Fibroblast of lung (primary cell): ENCODE measurements at regions not wholly inside any gene's neighbourhood (a gene's known extent, or its start where the extent isn't known, plus 50 kb on each side); places are given as distances from the start of the nearest gene placed in this dataset.

Experiments used
- DNase-seq, 2 donors: peaks; one replicate each; pipeline versions ENCODE4 v3.0.0 to v3.0.0-alpha.2; 2010; ENCODE audit warnings: low read depth in 2 of 2
- H2AFZ ChIP-seq: 2 replicates; pipeline ENCODE4 v1.5.1; 2012; ENCODE audit warnings: low read length, control low read depth, inconsistent platforms
- H3K27ac ChIP-seq: 2 replicates; pipeline ENCODE4 v1.5.1; 2011; ENCODE audit warnings: low read length, control low read depth; ENCODE audit not compliant: insufficient read depth
- H3K27me3 ChIP-seq: 2 replicates; pipeline ENCODE4 v1.5.1; 2011; ENCODE audit warnings: mild to moderate bottlenecking, low read length; ENCODE audit not compliant: control insufficient read depth, insufficient read depth
- H3K36me3 ChIP-seq: 2 replicates; pipeline ENCODE4 v1.5.1; 2011; ENCODE audit warnings: low read length; ENCODE audit not compliant: control insufficient read depth, insufficient read depth
- H3K4me1 ChIP-seq: 2 replicates; pipeline ENCODE4 v1.5.1; 2011; ENCODE audit warnings: low read length; ENCODE audit not compliant: control insufficient read depth, insufficient read depth; ENCODE audit errors: extremely low read depth
- H3K4me2 ChIP-seq: 2 replicates; pipeline ENCODE4 v1.5.1; 2011; ENCODE audit warnings: low read length, control low read depth; ENCODE audit not compliant: insufficient read depth; ENCODE audit errors: extremely low read depth
- H3K4me3 ChIP-seq, 4 experiments: fragments of 200-600 bp in 1 of 4; sonication (generic) in 1 of 4; replicated peaks in 1 of 4; 2 replicates each; pipeline ENCODE4 v1.5.1; 2011 to 2016; ENCODE audit warnings: low read length in 4 of 4, low read depth in 3 of 4, mild to moderate bottlenecking in 3 of 4, control low read depth in 2 of 4, inconsistent platforms in 1 of 4, mixed read lengths in 1 of 4; ENCODE audit not compliant: insufficient read depth in 1 of 4; ENCODE audit errors: control extremely low read depth in 1 of 4
- H3K79me2 ChIP-seq: 2 replicates; pipeline ENCODE4 v1.5.1; 2012; ENCODE audit warnings: mild to moderate bottlenecking, low read length, inconsistent platforms; ENCODE audit not compliant: control insufficient read depth, insufficient read depth
- H3K9ac ChIP-seq: 2 replicates; pipeline ENCODE4 v1.5.1; 2011; ENCODE audit warnings: mild to moderate bottlenecking, low read length, control low read depth; ENCODE audit not compliant: insufficient read depth
- H3K9me3 ChIP-seq: 2 replicates; pipeline ENCODE4 v1.5.1; 2012; ENCODE audit warnings: low read depth, low read length; ENCODE audit not compliant: control insufficient read depth, insufficient read depth
- H4K20me1 ChIP-seq: 2 replicates; pipeline ENCODE4 v1.5.1; 2011; ENCODE audit warnings: low read length; ENCODE audit not compliant: control insufficient read depth, insufficient read depth; ENCODE audit errors: extremely low read depth
- CTCF ChIP-seq, 2 donors: IDR thresholded peaks in 1 of 2; conservative IDR thresholded peaks in 1 of 2; 1 replicate in 1 of 2; 2 replicates in 1 of 2; pipeline ENCODE4 v1.5.1; 2011 to 2012; ENCODE audit warnings: low read length in 2 of 2, control low read depth in 1 of 2, inconsistent platforms in 1 of 2, low read depth in 1 of 2, mild to moderate bottlenecking in 1 of 2
- EZH2 ChIP-seq: IDR thresholded peaks from 2 replicates; pipeline ENCODE4 v1.5.1; 2012; ENCODE audit warnings: low read length, control low read depth, mild to moderate bottlenecking; ENCODE audit errors: missing control alignments

- no peak for DNase-seq
- H3K4me2 ChIP-seq, result no peak overlapping the region
- H3K4me3 ChIP-seq, result no peak overlapping the region
- TF ChIP-seq EZH2 (no peak), CTCF (conservative IDR thresholded peaks at IDR 0.05 in 1 of 2, IDR thresholded peaks at IDR 0.05 in 1 of 2; ENCODE audit: low read depth in 1 of 2, low read length in 2 of 2) (no peak)
- H3K9ac ChIP-seq, result no peak overlapping the region
- H3K36me3 ChIP-seq, result no peaks in the 10 kb centered on the region
- H3K4me1 ChIP-seq, result peaks cover 6% of the 10 kb centered on the region
- no peaks in the 10 kb centered on the region for H3K79me2 ChIP-seq
- H3K27me3 ChIP-seq, result no peaks in the 10 kb centered on the region
- H3K27ac ChIP-seq, result no peak overlapping the region
- H4K20me1 ChIP-seq, result no peaks in the 10 kb centered on the region
- no peak overlapping the region for H2AFZ ChIP-seq
- H3K9me3 ChIP-seq, result no peaks in the 10 kb centered on the region
These were observed 1519.7 kb upstream of the TENM4 start for GRCh38 chr11:80960381-80961029.

- Histone ChIP-seq H3K4me2 (no peak overlapping the region), H3K4me3 (no peak overlapping the region), H3K36me3 (no peaks in the 10 kb centered on the region), H3K9ac (no peak overlapping the region), H3K79me2 (no peaks in the 10 kb centered on the region), H3K9me3 (no peaks in the 10 kb centered on the region), H3K27ac (no peak overlapping the region), H2AFZ (no peak overlapping the region), H4K20me1 (no peaks in the 10 kb centered on the region), H3K4me1 (peaks cover 6% of the 10 kb centered on the region), H3K27me3 (no peaks in the 10 kb centered on the region)
- DNase-seq, result no peak
- no peak for TF ChIP-seq CTCF (conservative IDR thresholded peaks at IDR 0.05 in 1 of 2, IDR thresholded peaks at IDR 0.05 in 1 of 2; ENCODE audit: low read depth in 1 of 2, low read length in 2 of 2)
These were observed 1518.9 kb upstream of the TENM4 start for GRCh38 chr11:80959751-80960150.

GRCh38 chr11:80958987-80959386 is 1518.2 kb upstream of the TENM4 start:
- no peak overlapping the region for H3K4me3 ChIP-seq
- peaks cover 6% of the 10 kb centered on the region for H3K4me1 ChIP-seq
- H3K36me3 ChIP-seq, result no peaks in the 10 kb centered on the region
- no peak overlapping the region for H3K4me2 ChIP-seq
- H3K27me3 ChIP-seq, result no peaks in the 10 kb centered on the region
- no peaks in the 10 kb centered on the region for H4K20me1 ChIP-seq
- H3K79me2 ChIP-seq, result no peaks in the 10 kb centered on the region
- peak in 1 of 2 donors; percentile 26 for DNase-seq
- TF ChIP-seq EZH2, result no peak
- no peak for TF ChIP-seq CTCF (conservative IDR thresholded peaks at IDR 0.05 in 1 of 2, IDR thresholded peaks at IDR 0.05 in 1 of 2; ENCODE audit: low read depth in 1 of 2, low read length in 2 of 2)
- no peaks in the 10 kb centered on the region for H3K9me3 ChIP-seq
- no peak overlapping the region for H2AFZ ChIP-seq
- no peak overlapping the region for H3K27ac ChIP-seq
- H3K9ac ChIP-seq, result no peak overlapping the region
